Cardiac fibroblast (primary cell): ENCODE measurements at regions not wholly inside any gene's neighbourhood (a gene's known extent, or its start where the extent isn't known, plus 50 kb on each side); places are given as distances from the start of the nearest gene placed in this dataset.

ENCODE experiments used
- DNase-seq, 2 donors: peaks; one replicate each; pipeline versions ENCODE4 v3.0.0 to v3.0.0-alpha.2; 2010; ENCODE audit warnings: low read depth in 2 of 2
- H3K4me3 ChIP-seq, 2 donors: replicated peaks in 1 of 2; 1 replicate in 1 of 2; 2 replicates in 1 of 2; pipeline ENCODE4 v1.5.1; 2011; ENCODE audit warnings: low read depth in 2 of 2, low read length in 2 of 2, mild to moderate bottlenecking in 2 of 2, moderate library complexity in 1 of 2
- CTCF ChIP-seq: IDR thresholded peaks from one replicate; pipeline ENCODE4 v1.5.1; 2011; ENCODE audit warnings: low read depth, mild to moderate bottlenecking, low read length, inconsistent platforms

DNA sequence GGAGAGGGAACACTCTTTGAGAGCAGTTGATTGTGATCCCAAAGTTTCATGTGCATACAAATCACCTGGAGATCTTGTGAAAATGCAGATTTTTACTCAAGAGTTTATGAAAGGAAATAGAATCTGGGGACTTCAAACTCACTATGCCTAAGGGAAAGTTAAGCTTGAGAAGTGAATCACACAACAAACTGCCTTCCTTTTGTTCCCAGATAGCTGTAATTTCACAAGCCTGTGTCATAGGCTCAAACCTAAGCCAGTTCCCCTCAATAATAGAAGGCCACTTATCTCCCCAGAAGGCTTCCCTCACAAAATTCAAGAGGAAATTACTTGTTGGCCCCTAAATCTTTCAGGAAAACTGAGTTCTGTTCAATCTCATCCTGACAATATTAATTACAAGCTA lies 132.8 kb upstream of the MAGEB16 start:
- no peak for TF ChIP-seq CTCF
- DNase-seq: no peak
- H3K4me3 ChIP-seq: no peak overlapping the region

- TF ChIP-seq CTCF: no peak
- H3K4me3 ChIP-seq: no peak overlapping the region
- no peak for DNase-seq
Measured at GRCh38 chrX:35670889-35671288, 127.3 kb upstream of the MAGEB16 start.

GRCh38 chrX:35675151-35675550 lies 123.0 kb upstream of the MAGEB16 start:
- no peak overlapping the region for H3K4me3 ChIP-seq
- no peak for DNase-seq
- no peak for TF ChIP-seq CTCF

DNA sequence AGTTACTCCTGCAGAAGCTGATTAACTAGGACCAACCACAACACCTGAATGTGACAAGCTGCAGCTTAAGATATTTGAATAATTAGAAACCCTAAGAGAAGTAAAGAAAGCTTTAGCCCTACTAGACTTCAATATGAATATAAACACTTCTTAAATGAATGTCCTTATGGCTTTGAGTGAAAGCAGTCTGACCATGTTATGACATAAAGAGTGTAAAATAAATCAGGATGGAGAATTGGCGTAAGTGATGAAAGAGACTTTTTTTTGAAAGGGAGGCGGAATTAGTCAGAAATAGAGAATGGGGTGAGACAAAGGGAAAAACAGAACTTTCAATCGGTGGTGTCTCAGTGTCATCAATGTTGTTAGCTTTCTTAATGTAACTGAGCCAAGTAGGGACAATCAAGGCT lies 117.2 kb upstream of the MAGEB16 start:
- no peak for TF ChIP-seq CTCF
- H3K4me3 ChIP-seq: no peak overlapping the region
- no peak for DNase-seq

DNA sequence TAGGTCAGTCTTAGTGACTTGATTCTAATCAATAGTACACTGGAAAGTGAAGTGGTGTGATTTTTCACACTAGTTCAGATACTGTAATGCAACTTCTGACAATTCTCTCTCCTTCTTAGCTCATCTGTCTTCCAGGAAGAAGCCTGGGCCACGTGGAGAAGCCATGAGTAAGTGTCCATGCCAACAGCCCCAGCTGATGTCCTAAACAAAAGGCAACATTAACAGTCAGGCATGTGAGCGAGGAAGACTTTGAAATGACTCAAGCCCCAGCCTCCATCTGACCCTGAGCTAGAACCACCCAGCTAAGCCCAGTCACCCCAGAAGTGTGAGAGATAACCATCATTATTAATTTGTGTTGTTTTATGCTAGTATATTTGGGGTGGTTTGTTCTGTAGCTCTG lies 115.7 kb upstream of the MAGEB16 start:
- H3K4me3 ChIP-seq: no peak overlapping the region
- DNase-seq: no peak
- TF ChIP-seq CTCF: no peak

DNA sequence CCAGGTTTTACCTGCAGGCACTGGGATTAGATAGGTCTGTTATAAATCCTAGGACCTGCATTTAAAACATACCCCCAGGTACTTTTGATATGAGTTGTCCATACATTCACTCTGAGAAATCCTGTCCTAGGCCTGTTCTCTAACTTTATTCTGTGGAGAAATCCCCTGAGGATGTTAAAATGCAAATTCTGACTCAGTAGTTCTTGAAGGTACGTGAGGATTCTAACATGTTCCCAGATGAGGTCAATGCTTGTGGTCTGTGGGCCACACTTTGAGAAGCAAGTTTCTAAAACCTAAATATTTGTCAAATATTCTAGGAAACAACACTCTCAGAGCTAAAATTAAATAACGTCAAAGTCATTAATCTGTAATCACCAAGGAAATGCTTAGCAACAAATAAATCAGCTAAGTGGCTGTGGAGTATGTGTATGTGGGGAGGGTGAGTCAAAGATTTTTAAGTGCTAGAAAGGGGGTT lies 101.3 kb upstream of the MAGEB16 start:
- H3K4me3 ChIP-seq: no peak overlapping the region
- TF ChIP-seq CTCF: no peak
- DNase-seq: no peak

DNA sequence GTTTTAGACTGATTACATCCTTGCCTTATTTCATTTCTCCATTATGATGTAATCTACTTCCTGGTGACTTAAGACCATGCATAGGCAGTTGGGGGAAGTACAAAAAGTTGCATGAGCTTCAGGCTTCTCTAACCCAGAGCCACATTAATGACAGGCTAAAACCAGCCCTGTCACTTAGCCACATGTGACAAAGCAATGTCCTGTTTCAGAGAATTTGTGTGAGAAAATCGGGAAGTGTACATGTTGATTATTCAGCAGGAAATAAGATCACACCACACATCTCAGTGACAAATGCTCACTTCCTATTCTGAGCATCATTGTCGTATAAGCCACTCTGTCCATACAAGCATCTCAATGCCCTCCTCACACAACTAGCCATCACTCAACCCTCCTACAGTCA lies 98.5 kb upstream of the MAGEB16 start:
- H3K4me3 ChIP-seq: no peak overlapping the region
- no peak for TF ChIP-seq CTCF

More for the DNA sequence above, 98.5 kb upstream of the MAGEB16 start:
- DNase-seq: no peak
